ENCODE measurements at regions not wholly inside any gene's neighbourhood (a gene's known extent, or its start where the extent isn't known, plus 50 kb on each side); places are given as distances from the start of the nearest gene placed in this dataset.

DNA sequence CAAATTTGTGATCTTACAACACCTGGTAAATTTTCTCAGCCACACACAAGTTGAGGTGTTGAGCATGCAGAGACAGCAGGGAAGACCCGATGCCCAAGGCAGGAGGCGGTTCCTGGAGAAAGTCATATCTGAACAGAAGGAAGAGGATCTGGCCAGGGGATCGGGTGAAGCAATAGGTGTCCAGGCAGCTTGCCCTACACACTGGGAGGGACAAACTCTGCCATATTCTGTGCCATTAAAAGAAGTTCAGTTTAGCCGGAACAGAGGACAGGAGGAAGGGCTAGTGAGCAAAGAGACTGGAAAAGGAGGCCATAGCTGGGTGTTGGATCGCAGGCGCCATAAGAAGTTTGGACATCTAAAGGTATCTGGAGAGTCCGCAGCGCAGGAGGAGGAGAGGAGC, 76.5 kb downstream of the TMPRSS5 start:
- peak overlapping the region; percentile 91 for H2BK12ac ChIP-seq (ENCODE audit: low read depth, low read length)
- WGBS, 2 experiments (ENCODE audit: extremely low coverage in 1 of 2, insufficient coverage in 1 of 2, insufficient read length in 1 of 2, insufficient replicate concordance in 2 of 2, low coverage in 1 of 2, low lambda C conversion rate in 2 of 2, missing lambda C conversion rate in 1 of 2) = 85% methylated on average over 8 of the region's 8 CpGs; no CpG with 5 or more reads in 1 of the 2 experiments
- H4K5ac ChIP-seq (ENCODE audit: insufficient read length, low read depth, low read length) = no peak overlapping the region
- CTCF ChIA-PET (ENCODE audit: partially characterized antibody) = interaction anchor here (0.9 to 2.6 kb wide), 4 partner anchors 15 to 101 kb away, joined by 3 to 7 read pairs (median 4); no protein-coding TSS in a partner anchor
- no peak overlapping the region for H3K14ac ChIP-seq (ENCODE audit: insufficient read length)
- no peaks in the 10 kb centered on the region for H4K20me1 ChIP-seq (replicated peaks in 1 of 2; ENCODE audit: control insufficient read depth in 1 of 2, insufficient read depth in 2 of 2, low read length in 2 of 2)
- no peak overlapping the region for H3K9ac ChIP-seq (replicated peaks in 1 of 4; ENCODE audit: extremely low read depth in 1 of 4, low read depth in 3 of 4, low read length in 3 of 4)
- H3K27me3 ChIP-seq (replicated peaks in 1 of 4; ENCODE audit: control insufficient read depth in 3 of 4, extremely low read depth in 1 of 4, insufficient read depth in 3 of 4, low read length in 3 of 4) = peaks cover 0 to 11% (median 8%) of the 10 kb centered on the region in 4 experiments; a peak in 6 of 7 replicates
- POLR2A ChIA-PET (ENCODE audit: partially characterized antibody) = no interaction called here
- H2BK20ac ChIP-seq (ENCODE audit: low read length) = peak overlapping the region; percentile 91
- H3K9me3 ChIP-seq (ENCODE audit: insufficient read depth in 2 of 2, low read depth in 1 of 2, low read length in 1 of 2) = no peaks in the 10 kb centered on the region
- H3K4me3 ChIP-seq (ENCODE audit: extremely low read depth in 1 of 4, insufficient read depth in 2 of 4, low read depth in 3 of 4, low read length in 4 of 4) = no peak overlapping the region
- no peak overlapping the region for H2AFZ ChIP-seq (ENCODE audit: low read length)
- no peak overlapping the region for H3K27ac ChIP-seq (ENCODE audit: low read depth, low read length)
- H2BK15ac ChIP-seq (ENCODE audit: low read length) = peak overlapping the region; percentile 49; the same call in 1 of the 2 replicates
- peaks cover 10 to 12% (median 11%) of the 10 kb centered on the region in 4 experiments for H3K4me1 ChIP-seq (replicated peaks in 1 of 4; ENCODE audit: control insufficient read depth in 3 of 4, insufficient read depth in 4 of 4, low read length in 3 of 4)
- H3K56ac ChIP-seq (replicated peaks; ENCODE audit: insufficient read length, low read depth, low read length) = no peak overlapping the region
- DNase-seq (ENCODE audit: low read depth in 1 of 2, low spot score in 2 of 2) = peak in 1 of 2 experiments; percentile 55
- no peak overlapping the region; the same call in 1 of the 2 replicates for H4K8ac ChIP-seq (ENCODE audit: extremely low read depth, insufficient read depth, low read length)
- no peak for FAIRE-seq
- H3K23ac ChIP-seq (ENCODE audit: insufficient read length) = no peak overlapping the region
- no peaks in the 10 kb centered on the region; the same call in 1 of the 2 replicates for H3K23me2 ChIP-seq (ENCODE audit: low read depth, low read length)
- peak overlapping the region; percentile 35 for H2BK120ac ChIP-seq (replicated peaks; ENCODE audit: low read depth, low read length)
- no peaks in the 10 kb centered on the region for H3K36me3 ChIP-seq (ENCODE audit: control insufficient read depth in 2 of 4, insufficient read depth in 4 of 4, low read length in 3 of 4)
- no peaks in the 10 kb centered on the region for H3K79me2 ChIP-seq (ENCODE audit: control insufficient read depth in 1 of 2, insufficient read depth in 2 of 2, low read length in 2 of 2)
- peak overlapping the region; percentile 25 to 40; a peak in 3 of 4 replicates for H3K4me2 ChIP-seq (ENCODE audit: insufficient read depth in 1 of 2, low read depth in 2 of 2, low read length in 2 of 2)
- peak overlapping the region; percentile 45 for H3K4ac ChIP-seq (replicated peaks; ENCODE audit: insufficient read length, low read depth, low read length)
- H2BK5ac ChIP-seq (ENCODE audit: low read depth, low read length) = peak overlapping the region; percentile 87; the same call in 1 of the 2 replicates
- no peaks in the 10 kb centered on the region for H3K79me1 ChIP-seq (ENCODE audit: low read depth, low read length)
- no peak overlapping the region for H2AK5ac ChIP-seq (ENCODE audit: low read depth, low read length)
- H3K18ac ChIP-seq (ENCODE audit: extremely low read depth, low read length) = peak overlapping the region; percentile 89
- peak overlapping the region; percentile 69 for H4K91ac ChIP-seq (replicated peaks; ENCODE audit: insufficient read length, low read length)
- TF ChIP-seq POLR2AphosphoS5 (IDR thresholded peaks at IDR 0.05; ENCODE audit: low read depth, low read length) (no peak), MAX (IDR thresholded peaks at IDR 0.05) (no peak), HDAC2 (IDR thresholded peaks at IDR 0.05; ENCODE audit: borderline replicate concordance in 1 of 2, low read depth in 2 of 2, low read length in 2 of 2) (no peak), FOSL1 (IDR thresholded peaks at IDR 0.05; ENCODE audit: insufficient read depth, low read depth, low read length) (no peak), EGR1 (IDR thresholded peaks at IDR 0.05; ENCODE audit: borderline replicate concordance, low read depth, low read length) (no peak), CEBPB (IDR thresholded peaks at IDR 0.05; ENCODE audit: low read depth, low read length) (no peak), ATF3 (IDR thresholded peaks at IDR 0.05; ENCODE audit: insufficient read depth, low read depth, low read length) (no peak), POU5F1 (IDR thresholded peaks at IDR 0.05; ENCODE audit: low read depth, low read length) (no peak), CBX8 (IDR thresholded peaks at IDR 0.05; ENCODE audit: borderline replicate concordance, low read depth, low read length) (no peak), CBX5 (IDR thresholded peaks at IDR 0.05; ENCODE audit: low read depth, low read length) (no peak), SP2 (IDR thresholded peaks at IDR 0.05; ENCODE audit: low read length) (no peak), RFX5 (IDR thresholded peaks at IDR 0.05; ENCODE audit: borderline replicate concordance, low read depth, low read length) (no peak)

All from H1 (cell line).